ENCODE measurements at regions not wholly inside any gene's neighbourhood (a gene's known extent, or its start where the extent isn't known, plus 50 kb on each side); places are given as distances from the start of the nearest gene placed in this dataset.

DNA sequence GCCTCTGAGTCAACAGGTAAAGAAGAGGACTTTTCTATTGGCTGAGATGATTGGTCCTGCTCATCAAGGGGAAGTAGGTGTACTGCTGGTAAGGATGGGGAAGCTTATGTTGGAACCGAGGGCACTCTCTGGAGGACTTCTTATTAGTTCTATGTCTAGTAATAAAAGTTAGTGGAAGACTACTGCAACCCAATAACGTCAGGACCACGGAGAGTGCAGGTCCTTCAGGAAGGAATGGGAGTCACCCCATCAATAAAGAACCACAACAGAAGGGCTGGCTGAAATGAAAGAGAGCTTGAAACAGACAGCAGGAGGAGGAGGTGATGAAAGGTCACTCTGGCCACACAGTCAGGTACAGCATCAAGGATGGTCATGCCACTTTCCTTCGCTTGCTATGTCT lies 68.8 kb upstream of the PRR23E start:
- H3K4me3 ChIP-seq, result no peak overlapping the region
- 55 to 67% methylated on average over 4 of the region's 4 CpGs for WGBS, 2 donors
- intact Hi-C loops (cut with DNase I), result no loop called here
- no peaks in the 10 kb centered on the region for H3K36me3 ChIP-seq (replicated peaks in 1 of 2; ENCODE audit: insufficient read depth in 1 of 2, low read depth in 2 of 2)
- no peak for TF ChIP-seq POLR2A (IDR thresholded peaks at IDR 0.05)
- TF ChIP-seq, protein P1, sequence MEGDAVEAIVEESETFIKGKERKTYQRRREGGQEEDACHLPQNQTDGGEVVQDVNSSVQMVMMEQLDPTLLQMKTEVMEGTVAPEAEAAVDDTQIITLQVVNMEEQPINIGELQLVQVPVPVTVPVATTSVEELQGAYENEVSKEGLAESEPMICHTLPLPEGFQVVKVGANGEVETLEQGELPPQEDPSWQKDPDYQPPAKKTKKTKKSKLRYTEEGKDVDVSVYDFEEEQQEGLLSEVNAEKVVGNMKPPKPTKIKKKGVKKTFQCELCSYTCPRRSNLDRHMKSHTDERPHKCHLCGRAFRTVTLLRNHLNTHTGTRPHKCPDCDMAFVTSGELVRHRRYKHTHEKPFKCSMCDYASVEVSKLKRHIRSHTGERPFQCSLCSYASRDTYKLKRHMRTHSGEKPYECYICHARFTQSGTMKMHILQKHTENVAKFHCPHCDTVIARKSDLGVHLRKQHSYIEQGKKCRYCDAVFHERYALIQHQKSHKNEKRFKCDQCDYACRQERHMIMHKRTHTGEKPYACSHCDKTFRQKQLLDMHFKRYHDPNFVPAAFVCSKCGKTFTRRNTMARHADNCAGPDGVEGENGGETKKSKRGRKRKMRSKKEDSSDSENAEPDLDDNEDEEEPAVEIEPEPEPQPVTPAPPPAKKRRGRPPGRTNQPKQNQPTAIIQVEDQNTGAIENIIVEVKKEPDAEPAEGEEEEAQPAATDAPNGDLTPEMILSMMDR (IDR thresholded peaks at IDR 0.05), result no peak
- ATAC-seq (no peak), DNase-seq (no peak)
- H3K4me1 ChIP-seq, result no peaks in the 10 kb centered on the region
- no peaks in the 10 kb centered on the region for H3K9me3 ChIP-seq
- H3K27me3 ChIP-seq, result no peaks in the 10 kb centered on the region
- no peak overlapping the region for H3K27ac ChIP-seq

DNA sequence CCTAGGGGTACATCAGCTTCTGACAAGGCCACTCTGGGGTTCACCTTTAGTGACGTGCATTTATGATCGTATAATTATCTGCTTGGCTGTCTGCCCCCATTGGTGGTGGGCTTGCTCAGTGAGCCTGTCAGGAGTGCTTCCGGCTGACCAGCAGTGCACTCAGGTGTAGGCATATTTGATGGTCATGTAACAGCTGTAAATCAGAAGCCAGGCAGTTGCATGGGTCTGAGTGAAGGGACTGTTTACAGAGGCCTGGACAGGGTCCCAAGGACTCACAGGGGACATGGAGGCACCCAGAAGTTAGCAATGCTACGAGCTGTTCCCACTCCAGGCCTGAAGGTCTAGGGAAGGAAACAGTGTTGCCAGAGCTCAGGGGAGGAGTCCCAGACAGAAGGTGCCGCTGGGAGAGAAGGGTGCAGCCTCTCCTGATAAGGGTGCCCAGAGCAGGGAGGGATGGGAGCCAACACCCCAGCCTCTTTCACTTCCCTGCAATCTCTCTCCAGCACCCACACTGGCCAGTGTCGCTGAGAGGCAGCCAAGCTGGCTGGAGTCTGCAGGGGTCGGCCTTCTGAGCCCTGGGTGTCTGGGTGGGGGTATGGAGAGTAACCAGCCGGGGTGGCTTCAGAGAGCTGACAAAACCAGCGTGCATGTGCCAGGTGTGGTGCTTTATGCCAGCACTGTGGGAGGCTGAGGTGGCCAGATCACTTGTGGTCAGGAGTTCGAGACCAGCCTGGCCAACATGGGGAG lies 61.3 kb upstream of the PRR23E start:
- no peak overlapping the region for H3K4me3 ChIP-seq
- TF ChIP-seq, protein P1 (IDR thresholded peaks at IDR 0.05), result no peak
- no peak for TF ChIP-seq POLR2A (IDR thresholded peaks at IDR 0.05)
- no peaks in the 10 kb centered on the region for H3K36me3 ChIP-seq (replicated peaks in 1 of 2; ENCODE audit: insufficient read depth in 1 of 2, low read depth in 2 of 2)
- no peaks in the 10 kb centered on the region for H3K9me3 ChIP-seq
- no peak overlapping the region for H3K27ac ChIP-seq
- H3K4me1 ChIP-seq, result peaks cover 8% of the 10 kb centered on the region
- intact Hi-C loops (cut with DNase I), result no loop called here
- peaks cover 0 to 30% of the 10 kb centered on the region in 2 donors for H3K27me3 ChIP-seq
- 77 to 87% methylated on average over 4 to 10 of the region's 10 CpGs for WGBS, 2 donors
- DNase-seq (no peak), ATAC-seq (no peak)

DNA sequence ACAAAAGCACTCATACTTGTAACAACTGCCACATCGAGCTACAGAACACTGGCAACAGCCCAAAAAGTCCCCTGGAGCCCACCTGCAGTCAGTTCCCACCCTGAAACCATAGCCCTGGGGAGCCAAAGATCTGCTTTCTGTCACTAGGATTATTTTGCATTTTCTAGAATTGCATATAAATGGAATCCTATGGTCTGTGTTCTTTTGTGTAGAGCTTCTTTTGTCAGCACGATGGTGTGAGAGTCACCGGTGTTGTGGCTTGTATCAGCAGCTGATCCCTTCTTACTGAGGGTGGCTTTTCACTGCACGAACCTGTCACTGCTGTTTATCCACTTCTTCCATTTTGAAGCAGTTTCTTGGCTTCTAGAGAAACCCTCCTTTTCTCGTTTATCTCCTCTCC lies 60.1 kb upstream of the PRR23E start:
- ATAC-seq (no peak), DNase-seq (no peak)
- intact Hi-C loops (cut with DNase I), result no loop called here
- Histone ChIP-seq H3K4me3 (no peak overlapping the region), H3K27me3 (peaks cover 0 to 31% of the 10 kb centered on the region in 2 donors), H3K36me3 (replicated peaks in 1 of 2; ENCODE audit: insufficient read depth in 1 of 2, low read depth in 2 of 2) (no peaks in the 10 kb centered on the region), H3K27ac (no peak overlapping the region), H3K4me1 (peaks cover 8% of the 10 kb centered on the region), H3K9me3 (no peaks in the 10 kb centered on the region)
- TF ChIP-seq, protein P1 (IDR thresholded peaks at IDR 0.05), result no peak
- no peak for TF ChIP-seq POLR2A (IDR thresholded peaks at IDR 0.05)
- 64 to 76% methylated on average over 5 of the region's 5 CpGs for WGBS, 2 donors

DNA sequence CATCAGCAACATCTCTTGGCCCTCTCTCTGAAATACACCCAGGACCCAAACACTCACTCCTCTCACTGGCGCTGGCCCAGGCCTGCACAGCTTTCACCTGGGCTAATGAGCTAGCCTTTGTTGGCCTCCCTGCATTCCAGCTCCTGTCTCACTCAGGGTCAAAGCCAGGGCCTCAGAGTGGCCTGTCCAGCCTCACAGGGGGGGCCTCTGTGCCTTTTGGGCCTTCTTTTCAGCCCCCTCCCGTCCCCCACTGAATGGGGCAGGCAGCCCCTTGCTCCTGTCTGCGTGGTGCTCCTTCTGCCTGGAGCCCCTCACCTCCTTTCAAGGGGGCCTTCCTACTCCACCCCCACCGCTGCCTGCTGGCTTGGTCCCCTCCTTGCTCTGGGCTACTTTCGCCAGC lies 59.0 kb upstream of the PRR23E start:
- Histone ChIP-seq H3K36me3 (replicated peaks in 1 of 2; ENCODE audit: insufficient read depth in 1 of 2, low read depth in 2 of 2) (no peaks in the 10 kb centered on the region), H3K4me1 (peaks cover 8% of the 10 kb centered on the region), H3K27ac (no peak overlapping the region), H3K9me3 (no peaks in the 10 kb centered on the region), H3K27me3 (peaks cover 0 to 31% of the 10 kb centered on the region in 2 donors), H3K4me3 (no peak overlapping the region)
- TF ChIP-seq, protein P1 (IDR thresholded peaks at IDR 0.05), result no peak
- TF ChIP-seq POLR2A (IDR thresholded peaks at IDR 0.05), result no peak
- 86 to 89% methylated on average over 5 of the region's 5 CpGs for WGBS, 2 donors
- intact Hi-C loops (cut with DNase I), result no loop called here
- no peak for DNase-seq
- no peak for ATAC-seq

DNA sequence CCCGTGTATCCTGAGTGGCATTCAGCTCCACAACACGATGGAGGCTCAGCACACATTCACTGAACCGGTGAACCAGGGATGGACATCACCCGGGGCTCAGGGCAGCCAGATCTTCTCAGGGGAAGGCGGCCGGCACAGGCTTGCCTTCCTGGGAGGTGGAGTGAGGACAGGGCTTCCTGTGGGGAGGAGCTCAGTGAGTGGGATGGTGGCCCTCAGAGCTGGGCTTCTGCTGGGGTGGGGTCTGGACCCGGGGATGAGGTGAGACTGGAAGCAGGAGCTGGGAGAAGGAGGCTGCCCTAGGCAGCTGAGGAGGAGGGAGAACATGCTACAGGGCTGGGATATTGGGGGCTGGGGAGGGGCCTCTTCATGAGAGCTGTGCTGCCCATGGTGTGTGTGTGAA lies 58.5 kb upstream of the PRR23E start:
- Histone ChIP-seq H3K4me1 (peaks cover 8% of the 10 kb centered on the region), H3K27ac (no peak overlapping the region), H3K4me3 (no peak overlapping the region), H3K27me3 (peaks cover 0 to 31% of the 10 kb centered on the region in 2 donors), H3K9me3 (no peaks in the 10 kb centered on the region), H3K36me3 (replicated peaks in 1 of 2; ENCODE audit: insufficient read depth in 1 of 2, low read depth in 2 of 2) (no peaks in the 10 kb centered on the region)
- ATAC-seq, result no peak
- 53 to 72% methylated on average over 3 to 7 of the region's 7 CpGs for WGBS, 2 donors
- intact Hi-C loops (cut with DNase I), result no loop called here
- TF ChIP-seq, protein P1 (IDR thresholded peaks at IDR 0.05), result no peak
- TF ChIP-seq POLR2A (IDR thresholded peaks at IDR 0.05), result no peak
- DNase-seq, result no peak

Measured in body of pancreas (tissue), 4 donors.